Osteoblast (primary cell): ENCODE measurements at regions not wholly inside any gene's neighbourhood (a gene's known extent, or its start where the extent isn't known, plus 50 kb on each side); places are given as distances from the start of the nearest gene placed in this dataset.

ENCODE experiments used
- DNase-seq: peaks from one replicate; pipeline ENCODE4 v3.0.0; 2011; ENCODE audit warnings: low spot score, mixed read lengths; ENCODE audit not compliant: insufficient read length; ENCODE audit errors: missing footprints
- H2AFZ ChIP-seq: 2 replicates; pipeline ENCODE4 v1.6.0; 2011; ENCODE audit warnings: mild to moderate bottlenecking, low read length
- H3K27ac ChIP-seq: 2 replicates; pipeline ENCODE4 v1.5.1; 2011; ENCODE audit warnings: mild to moderate bottlenecking, low read depth, low read length, moderate library complexity
- H3K27me3 ChIP-seq: 2 replicates; pipeline ENCODE4 v1.6.0; 2012; ENCODE audit warnings: mild to moderate bottlenecking, control low read depth, inconsistent platforms, low read length, moderate library complexity; ENCODE audit not compliant: insufficient read depth
- H3K36me3 ChIP-seq: 2 replicates; pipeline ENCODE4 v1.5.1; 2011; ENCODE audit warnings: mild to moderate bottlenecking, low read length, control low read depth, moderate library complexity; ENCODE audit not compliant: insufficient read depth
- H3K4me1 ChIP-seq: 2 replicates; pipeline ENCODE4 v1.5.1; 2011; ENCODE audit warnings: mild to moderate bottlenecking, low read length, control low read depth, moderate library complexity; ENCODE audit not compliant: insufficient read depth
- H3K4me2 ChIP-seq: 2 replicates; pipeline ENCODE4 v1.6.0; 2011; ENCODE audit warnings: mild to moderate bottlenecking, low read length; ENCODE audit not compliant: insufficient read depth
- H3K4me3 ChIP-seq: fragments of 200-600 bp; sonication (generic); 3 replicates; pipeline ENCODE4 v1.5.1; 2012; ENCODE audit warnings: mild to moderate bottlenecking, low read length, inconsistent platforms; ENCODE audit not compliant: insufficient read depth
- H3K79me2 ChIP-seq: 2 replicates; pipeline ENCODE4 v1.6.0; 2012; ENCODE audit warnings: mild to moderate bottlenecking, low read length, control low read depth, inconsistent platforms; ENCODE audit not compliant: insufficient read depth
- H3K9me3 ChIP-seq: 2 replicates; pipeline ENCODE4 v1.5.1; 2011; ENCODE audit warnings: low read depth, low read length, control low read depth
- H4K20me1 ChIP-seq: 2 replicates; pipeline ENCODE4 v1.6.0; 2012; ENCODE audit warnings: mild to moderate bottlenecking, low read length, control low read depth; ENCODE audit not compliant: insufficient read depth
- TF ChIP-seq, protein P1 (sequence below): IDR thresholded peaks from 2 replicates; pipeline ENCODE4 v1.5.1; 2011; ENCODE audit warnings: mild to moderate bottlenecking, low read depth, low read length, moderate library complexity; ENCODE audit errors: extremely low read depth

DNA sequence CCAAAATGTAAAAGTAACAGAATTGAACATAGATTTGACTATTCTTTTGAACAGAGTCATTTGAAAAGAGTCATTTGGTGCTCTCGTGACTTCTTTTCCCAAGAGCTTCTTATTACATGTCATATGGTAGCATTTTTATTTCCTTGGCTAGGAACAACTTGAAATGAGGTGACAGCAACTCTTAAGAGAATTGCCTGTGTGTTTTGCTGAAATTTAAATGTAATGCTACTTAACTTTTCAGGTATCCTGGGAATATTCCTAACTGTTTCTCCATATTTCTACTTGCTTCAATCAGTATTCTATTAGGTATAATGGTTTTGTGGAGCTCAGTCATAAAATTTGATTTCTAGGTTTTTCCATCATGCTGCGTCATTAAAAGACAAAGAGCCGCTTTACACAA, 700.7 kb downstream of the LUZP2 start:
- no peaks in the 10 kb centered on the region for H3K36me3 ChIP-seq
- H3K4me2 ChIP-seq = no peak overlapping the region
- TF ChIP-seq, protein P1, sequence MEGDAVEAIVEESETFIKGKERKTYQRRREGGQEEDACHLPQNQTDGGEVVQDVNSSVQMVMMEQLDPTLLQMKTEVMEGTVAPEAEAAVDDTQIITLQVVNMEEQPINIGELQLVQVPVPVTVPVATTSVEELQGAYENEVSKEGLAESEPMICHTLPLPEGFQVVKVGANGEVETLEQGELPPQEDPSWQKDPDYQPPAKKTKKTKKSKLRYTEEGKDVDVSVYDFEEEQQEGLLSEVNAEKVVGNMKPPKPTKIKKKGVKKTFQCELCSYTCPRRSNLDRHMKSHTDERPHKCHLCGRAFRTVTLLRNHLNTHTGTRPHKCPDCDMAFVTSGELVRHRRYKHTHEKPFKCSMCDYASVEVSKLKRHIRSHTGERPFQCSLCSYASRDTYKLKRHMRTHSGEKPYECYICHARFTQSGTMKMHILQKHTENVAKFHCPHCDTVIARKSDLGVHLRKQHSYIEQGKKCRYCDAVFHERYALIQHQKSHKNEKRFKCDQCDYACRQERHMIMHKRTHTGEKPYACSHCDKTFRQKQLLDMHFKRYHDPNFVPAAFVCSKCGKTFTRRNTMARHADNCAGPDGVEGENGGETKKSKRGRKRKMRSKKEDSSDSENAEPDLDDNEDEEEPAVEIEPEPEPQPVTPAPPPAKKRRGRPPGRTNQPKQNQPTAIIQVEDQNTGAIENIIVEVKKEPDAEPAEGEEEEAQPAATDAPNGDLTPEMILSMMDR = no peak
- H3K27ac ChIP-seq = no peak overlapping the region
- H3K4me1 ChIP-seq = no peaks in the 10 kb centered on the region
- no peak for DNase-seq
- H3K9me3 ChIP-seq = no peaks in the 10 kb centered on the region
- no peak overlapping the region for H3K4me3 ChIP-seq
- no peaks in the 10 kb centered on the region for H3K79me2 ChIP-seq
- H2AFZ ChIP-seq = no peak overlapping the region
- no peaks in the 10 kb centered on the region for H4K20me1 ChIP-seq
- H3K27me3 ChIP-seq = no peaks in the 10 kb centered on the region

DNA sequence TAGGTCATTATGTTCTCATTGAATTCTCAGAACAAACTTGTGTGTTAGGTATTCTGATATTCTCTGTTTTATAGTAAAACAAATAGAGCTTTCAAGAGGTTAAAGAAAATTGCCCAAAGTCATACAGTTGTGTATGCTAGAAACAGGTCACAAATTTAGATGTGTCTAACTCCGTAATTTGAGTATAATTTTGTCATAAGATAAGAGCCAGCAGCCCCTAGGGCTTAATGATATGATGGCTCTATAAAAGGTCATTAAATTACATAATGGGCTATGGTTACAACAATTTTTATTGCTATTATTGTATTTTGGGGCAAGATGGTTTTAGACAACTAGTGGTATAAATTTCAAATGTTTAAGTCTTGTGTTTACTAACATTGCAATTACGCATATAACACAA, 701.9 kb downstream of the LUZP2 start:
- H3K4me3 ChIP-seq = no peak overlapping the region
- H3K4me1 ChIP-seq = no peaks in the 10 kb centered on the region
- no peak for DNase-seq
- TF ChIP-seq, protein P1 = no peak
- H3K27ac ChIP-seq = no peak overlapping the region
- H4K20me1 ChIP-seq = no peaks in the 10 kb centered on the region
- H2AFZ ChIP-seq = no peak overlapping the region
- no peak overlapping the region for H3K4me2 ChIP-seq
- H3K27me3 ChIP-seq = no peaks in the 10 kb centered on the region
- H3K79me2 ChIP-seq = no peaks in the 10 kb centered on the region
- H3K36me3 ChIP-seq = no peaks in the 10 kb centered on the region
- no peaks in the 10 kb centered on the region for H3K9me3 ChIP-seq

DNA sequence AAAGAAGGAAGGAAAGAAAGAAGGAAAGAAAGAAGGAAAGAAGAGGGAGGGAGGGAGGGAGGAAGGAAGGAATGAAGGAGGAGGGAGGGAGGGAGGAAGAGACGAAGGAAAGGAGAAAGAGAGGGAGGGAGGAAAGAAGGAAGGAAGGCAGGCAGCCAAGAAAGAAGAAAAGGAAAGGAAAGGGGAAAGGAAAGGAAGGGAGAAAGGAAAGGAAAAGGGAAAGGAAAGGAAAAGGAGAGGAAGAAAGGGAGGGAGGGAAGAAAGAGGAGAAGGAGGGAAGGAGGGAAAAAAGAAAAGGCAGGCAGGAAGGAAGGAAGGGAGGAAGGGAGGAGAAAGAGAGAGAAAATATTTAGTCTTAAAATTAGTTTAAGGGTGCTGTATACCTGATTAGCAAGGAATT, 704.1 kb downstream of the LUZP2 start:
- no peak for DNase-seq
- no peaks in the 10 kb centered on the region for H3K4me1 ChIP-seq
- no peak overlapping the region for H3K4me2 ChIP-seq
- H3K4me3 ChIP-seq = no peak overlapping the region
- no peaks in the 10 kb centered on the region for H3K36me3 ChIP-seq
- no peaks in the 10 kb centered on the region for H4K20me1 ChIP-seq
- no peak overlapping the region for H3K27ac ChIP-seq
- no peaks in the 10 kb centered on the region for H3K9me3 ChIP-seq
- no peaks in the 10 kb centered on the region for H3K79me2 ChIP-seq
- no peaks in the 10 kb centered on the region for H3K27me3 ChIP-seq
- no peak overlapping the region for H2AFZ ChIP-seq
- TF ChIP-seq, protein P1 = no peak

DNA sequence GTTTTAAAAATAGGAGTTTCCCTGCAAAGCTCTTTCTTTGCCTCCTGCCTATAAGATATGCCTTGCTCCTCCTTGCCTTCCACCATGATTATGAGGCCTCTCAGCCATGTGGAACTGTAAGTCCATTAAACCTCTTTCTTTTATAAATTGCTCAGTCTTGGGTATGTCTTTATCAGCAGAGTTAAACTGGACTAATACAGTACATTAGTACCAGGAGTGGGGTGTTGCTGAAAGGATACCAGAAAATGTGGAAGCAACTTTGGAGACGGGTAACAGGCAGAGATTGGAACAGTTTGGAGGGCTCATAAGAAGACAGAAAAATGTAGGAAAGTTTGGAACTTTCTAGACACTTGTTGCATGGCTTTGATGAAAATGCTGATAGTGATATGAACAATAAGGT, 709.9 kb downstream of the LUZP2 start:
- Histone ChIP-seq H3K79me2 (no peaks in the 10 kb centered on the region), H3K27me3 (no peaks in the 10 kb centered on the region), H4K20me1 (no peaks in the 10 kb centered on the region), H3K4me1 (no peaks in the 10 kb centered on the region), H3K4me2 (no peak overlapping the region), H2AFZ (no peak overlapping the region), H3K9me3 (no peaks in the 10 kb centered on the region), H3K4me3 (no peak overlapping the region), H3K36me3 (no peaks in the 10 kb centered on the region), H3K27ac (no peak overlapping the region)
- TF ChIP-seq, protein P1 = no peak
- DNase-seq = no peak
